GM12878 (cell line): ENCODE measurements at regions not wholly inside any gene's neighbourhood (a gene's known extent, or its start where the extent isn't known, plus 50 kb on each side); places are given as distances from the start of the nearest gene placed in this dataset.

Experiments
- ATAC-seq: fragments of 200-7000 bp; cut with Tn5 transposase; 3 replicates; pipeline ENCODE4 v1.9.1; 2020; ENCODE audit warnings: mild to moderate bottlenecking, moderate library complexity
- BruUV-seq: library from RNA; stranded (reverse); fragments of 400-500 nt; replicated peaks from 2 replicates; lab custom pipeline; 2021; lab: Mats Ljungman, UMichigan
- CTCF ChIA-PET: fragments of 300-600 bp; sonication (Branson Sonifier 250); formaldehyde crosslinking; extraction: SDS; loops from one replicate; lab custom pipeline; 2021; ENCODE audit warnings: inconsistent platforms; lab: Yijun Ruan, JAX
- POLR2A ChIA-PET: fragments of 350-600 bp; formaldehyde crosslinking; extraction: SDS; loops from one replicate; lab custom pipeline; 2021; ENCODE audit warnings: inconsistent platforms; lab: Charles Lee
- RAD21 ChIA-PET: fragments of 300-600 bp; sonication (Branson Sonifier 250); formaldehyde crosslinking; loops from one replicate; lab custom pipeline; 2023; ENCODE audit warnings: antibody characterized with exemption; ENCODE audit not compliant: unreplicated experiment; lab: Charles Lee
- SMC1A ChIA-PET: fragments of 300-600 bp; sonication (Branson Sonifier 250); formaldehyde crosslinking; loops from one replicate; lab custom pipeline; 2023; ENCODE audit not compliant: unreplicated experiment, uncharacterized antibody; lab: Charles Lee
- DNase-seq: peaks from one replicate; pipeline ENCODE4 v3.0.0-alpha.2; 2011; ENCODE audit warnings: low read depth, low spot score
- FAIRE-seq: peaks from 3 replicates; lab custom pipeline; 2011; peaks lifted over from hg19 to GRCh38; lab: Jason Lieb, UNC
- H2AFZ ChIP-seq: 2 replicates; pipeline ENCODE4 v1.6.0; 2011; ENCODE audit warnings: low read depth, low read length, control low read depth; ENCODE audit not compliant: control insufficient read depth
- H3K27ac ChIP-seq: 2 replicates; pipeline ENCODE4 v1.5.1; 2011; ENCODE audit warnings: control low read depth; ENCODE audit not compliant: control insufficient read depth, insufficient read depth
- H3K27me3 ChIP-seq, 2 experiments: replicated peaks in 1 of 2; 2 replicates each; pipeline versions ENCODE4 v1.6.0 to v1.6.1; 2011; ENCODE audit warnings: low read length in 1 of 2; ENCODE audit not compliant: control insufficient read depth in 2 of 2, insufficient read depth in 2 of 2
- H3K36me3 ChIP-seq, 2 experiments: 2 replicates each; pipeline ENCODE4 v1.5.1; 2011; ENCODE audit warnings: low read length in 1 of 2; ENCODE audit not compliant: control insufficient read depth in 2 of 2, insufficient read depth in 2 of 2
- H3K4me1 ChIP-seq: 2 replicates; pipeline ENCODE4 v1.6.1; 2011; ENCODE audit warnings: mild to moderate bottlenecking, low read length, moderate library complexity, mixed read lengths; ENCODE audit not compliant: control insufficient read depth, insufficient read depth
- H3K4me2 ChIP-seq: 2 replicates; pipeline ENCODE4 v1.6.0; 2011; ENCODE audit warnings: control low read depth; ENCODE audit not compliant: control insufficient read depth, insufficient read depth
- H3K4me3 ChIP-seq: fragments of 200-600 bp; sonication (generic); 2 replicates; pipeline ENCODE4 v1.5.1; 2016
- H3K79me2 ChIP-seq: 2 replicates; pipeline ENCODE4 v1.6.0; 2011; ENCODE audit warnings: low read length; ENCODE audit not compliant: control insufficient read depth, insufficient read depth
- H3K9ac ChIP-seq: 2 replicates; pipeline ENCODE4 v1.8.0; 2011; ENCODE audit warnings: low read length, control low read depth, mixed read lengths; ENCODE audit not compliant: control insufficient read depth, insufficient read depth
- H3K9me3 ChIP-seq: replicated peaks from 3 replicates; pipeline ENCODE4 v1.5.1; 2011; ENCODE audit warnings: mild to moderate bottlenecking, low read length; ENCODE audit not compliant: control insufficient read depth, insufficient read depth
- H4K20me1 ChIP-seq: 2 replicates; pipeline ENCODE4 v1.6.0; 2011; ENCODE audit not compliant: control insufficient read depth, insufficient read depth
- BMI1 ChIP-seq: fragments of 450-650 bp; IDR thresholded peaks from 2 replicates; pipeline ENCODE4 v1.6.1; 2016; ENCODE audit warnings: mild to moderate bottlenecking, moderate library complexity, borderline replicate concordance
- HDGF ChIP-seq: fragments of 450-650 bp; IDR thresholded peaks from 2 replicates; pipeline ENCODE4 v1.6.1; 2016; ENCODE audit warnings: antibody characterized with exemption
- RAD21 ChIP-seq: IDR thresholded peaks from 2 replicates; pipeline ENCODE4 v1.6.1; 2011; ENCODE audit warnings: mild to moderate bottlenecking, low read depth, low read length, moderate library complexity; ENCODE audit not compliant: insufficient read depth
- WGBS: methylation state at CpG from one replicate; pipeline ENCODE4 v1.1.6; 2016; ENCODE audit warnings: low lambda C conversion rate; ENCODE audit not compliant: insufficient replicate concordance, insufficient coverage; ENCODE audit errors: missing lambda C conversion rate; 5-methylcytosine and 5-hydroxymethylcytosine counted together
- in situ Hi-C: fragments of 300-500 bp; cut with MboI; formaldehyde crosslinking; loops from 9 replicates; pipeline ENCODE4 v1.14.3; 2018; ENCODE audit warnings: mixed read lengths
- intact Hi-C: fragments of 100-400 bp; cut with micrococcal nuclease; formaldehyde crosslinking; loops from one replicate; pipeline ENCODE4 v1.14.2; 2022; ENCODE audit not compliant: unreplicated experiment
- TF ChIP-seq, protein P1 (sequence below): fragments of 450-650 bp; IDR thresholded peaks from 2 replicates; pipeline ENCODE4 v1.6.1; 2017; ENCODE audit warnings: mild to moderate bottlenecking, low read depth, inconsistent platforms; ENCODE audit not compliant: poor library complexity, severe bottlenecking
- TF ChIP-seq, protein P2 (sequence below): fragments of 450-650 bp; IDR thresholded peaks from 2 replicates; pipeline ENCODE4 v1.6.1; 2017; ENCODE audit warnings: antibody characterized with exemption, mild to moderate bottlenecking, moderate library complexity
- TF ChIP-seq, protein P3 (sequence below), 3 experiments: IDR thresholded peaks in 2 of 3; conservative IDR thresholded peaks in 1 of 3; 2 replicates each; pipeline ENCODE4 v1.5.1; 2011; ENCODE audit warnings: low read depth in 3 of 3, low read length in 3 of 3, mild to moderate bottlenecking in 3 of 3, control low read depth in 2 of 3, moderate library complexity in 2 of 3, inconsistent platforms in 1 of 3, mixed read lengths in 1 of 3; ENCODE audit not compliant: control insufficient read depth in 2 of 3, insufficient read depth in 1 of 3; ENCODE audit errors: extremely low read depth in 1 of 3

DNA sequence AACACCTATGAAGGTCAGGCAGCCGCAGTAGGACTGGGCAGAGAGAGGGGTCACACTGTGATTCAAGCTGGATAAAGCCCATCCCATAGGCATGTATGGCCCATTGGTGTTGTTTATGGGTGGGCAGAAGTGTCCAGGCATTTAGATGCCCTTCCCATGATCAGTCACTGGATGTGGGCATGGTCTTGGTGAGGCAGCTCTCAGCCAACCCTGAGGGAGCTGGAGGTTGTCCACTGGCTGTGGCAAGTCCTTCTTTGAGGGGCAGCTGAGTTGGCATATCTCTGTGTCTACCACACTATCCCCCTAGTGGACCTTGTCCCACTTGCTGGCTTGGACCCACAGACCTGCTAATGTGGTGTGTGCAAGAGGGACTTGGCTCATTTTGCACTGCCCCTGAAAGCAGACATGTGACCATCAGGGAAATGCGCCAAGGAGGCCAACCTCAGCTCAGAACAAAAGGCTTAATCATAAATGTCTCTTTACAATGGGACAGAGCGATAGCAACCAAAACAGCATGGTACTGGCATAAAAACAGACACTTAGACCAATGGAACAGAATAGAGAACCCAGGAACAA is 82.0 kb downstream of the TMEM17 start (continued):
- TF ChIP-seq, protein P1, sequence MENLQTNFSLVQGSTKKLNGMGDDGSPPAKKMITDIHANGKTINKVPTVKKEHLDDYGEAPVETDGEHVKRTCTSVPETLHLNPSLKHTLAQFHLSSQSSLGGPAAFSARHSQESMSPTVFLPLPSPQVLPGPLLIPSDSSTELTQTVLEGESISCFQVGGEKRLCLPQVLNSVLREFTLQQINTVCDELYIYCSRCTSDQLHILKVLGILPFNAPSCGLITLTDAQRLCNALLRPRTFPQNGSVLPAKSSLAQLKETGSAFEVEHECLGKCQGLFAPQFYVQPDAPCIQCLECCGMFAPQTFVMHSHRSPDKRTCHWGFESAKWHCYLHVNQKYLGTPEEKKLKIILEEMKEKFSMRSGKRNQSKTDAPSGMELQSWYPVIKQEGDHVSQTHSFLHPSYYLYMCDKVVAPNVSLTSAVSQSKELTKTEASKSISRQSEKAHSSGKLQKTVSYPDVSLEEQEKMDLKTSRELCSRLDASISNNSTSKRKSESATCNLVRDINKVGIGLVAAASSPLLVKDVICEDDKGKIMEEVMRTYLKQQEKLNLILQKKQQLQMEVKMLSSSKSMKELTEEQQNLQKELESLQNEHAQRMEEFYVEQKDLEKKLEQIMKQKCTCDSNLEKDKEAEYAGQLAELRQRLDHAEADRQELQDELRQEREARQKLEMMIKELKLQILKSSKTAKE, result no peak
- TF ChIP-seq, protein P2, sequence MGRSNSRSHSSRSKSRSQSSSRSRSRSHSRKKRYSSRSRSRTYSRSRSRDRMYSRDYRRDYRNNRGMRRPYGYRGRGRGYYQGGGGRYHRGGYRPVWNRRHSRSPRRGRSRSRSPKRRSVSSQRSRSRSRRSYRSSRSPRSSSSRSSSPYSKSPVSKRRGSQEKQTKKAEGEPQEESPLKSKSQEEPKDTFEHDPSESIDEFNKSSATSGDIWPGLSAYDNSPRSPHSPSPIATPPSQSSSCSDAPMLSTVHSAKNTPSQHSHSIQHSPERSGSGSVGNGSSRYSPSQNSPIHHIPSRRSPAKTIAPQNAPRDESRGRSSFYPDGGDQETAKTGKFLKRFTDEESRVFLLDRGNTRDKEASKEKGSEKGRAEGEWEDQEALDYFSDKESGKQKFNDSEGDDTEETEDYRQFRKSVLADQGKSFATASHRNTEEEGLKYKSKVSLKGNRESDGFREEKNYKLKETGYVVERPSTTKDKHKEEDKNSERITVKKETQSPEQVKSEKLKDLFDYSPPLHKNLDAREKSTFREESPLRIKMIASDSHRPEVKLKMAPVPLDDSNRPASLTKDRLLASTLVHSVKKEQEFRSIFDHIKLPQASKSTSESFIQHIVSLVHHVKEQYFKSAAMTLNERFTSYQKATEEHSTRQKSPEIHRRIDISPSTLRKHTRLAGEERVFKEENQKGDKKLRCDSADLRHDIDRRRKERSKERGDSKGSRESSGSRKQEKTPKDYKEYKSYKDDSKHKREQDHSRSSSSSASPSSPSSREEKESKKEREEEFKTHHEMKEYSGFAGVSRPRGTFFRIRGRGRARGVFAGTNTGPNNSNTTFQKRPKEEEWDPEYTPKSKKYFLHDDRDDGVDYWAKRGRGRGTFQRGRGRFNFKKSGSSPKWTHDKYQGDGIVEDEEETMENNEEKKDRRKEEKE, result no peak
- no peak for TF ChIP-seq BMI1

DNA sequence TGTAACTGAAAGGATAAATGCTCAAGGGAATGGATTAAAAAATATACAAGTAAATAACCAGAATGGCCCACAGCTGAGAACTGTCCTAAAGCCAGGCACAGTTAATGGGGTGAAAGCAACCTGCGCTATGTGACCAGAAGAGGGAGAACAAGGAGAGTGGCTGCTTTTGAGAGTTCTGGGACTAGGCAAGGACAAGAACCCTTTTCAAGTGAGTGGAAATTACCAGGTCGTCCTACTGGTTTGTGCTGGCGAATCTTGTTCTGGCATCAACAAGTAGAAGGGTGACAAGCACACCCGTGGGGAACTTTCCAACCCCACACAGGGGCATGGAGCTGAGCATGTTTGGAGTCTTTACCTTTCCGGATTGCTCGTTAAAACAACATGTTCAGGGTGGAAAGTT is 82.8 kb downstream of the TMEM17 start:
- in situ Hi-C loops, result no loop called here
- Histone ChIP-seq H3K9ac (no peak overlapping the region), H3K27ac (no peak overlapping the region), H2AFZ (no peak overlapping the region), H3K79me2 (no peaks in the 10 kb centered on the region), H3K9me3 (no peaks in the 10 kb centered on the region; the same call in 2 of the 3 replicates), H4K20me1 (no peaks in the 10 kb centered on the region), H3K27me3 (no peaks in the 10 kb centered on the region), H3K36me3 (no peaks in the 10 kb centered on the region), H3K4me3 (no peak overlapping the region), H3K4me1 (no peaks in the 10 kb centered on the region), H3K4me2 (no peak overlapping the region)
- SMC1A ChIA-PET, result no interaction called here
- BruUV-seq, result no TSS peak
- peak; percentile 61 for FAIRE-seq
- POLR2A ChIA-PET, result no interaction called here
- RAD21 ChIA-PET, result no interaction called here
- ATAC-seq, result peak; percentile 42
- 61% methylated on average over 6 of the region's 6 CpGs for WGBS
- DNase-seq, result no peak
- CTCF ChIA-PET, result interaction anchor here (1.0 to 1.6 kb wide), 3 partner anchors 9 to 352 kb away, joined by 3 read pairs; no protein-coding TSS in a partner anchor
- TF ChIP-seq HDGF, result no peak
- TF ChIP-seq, protein P3, sequence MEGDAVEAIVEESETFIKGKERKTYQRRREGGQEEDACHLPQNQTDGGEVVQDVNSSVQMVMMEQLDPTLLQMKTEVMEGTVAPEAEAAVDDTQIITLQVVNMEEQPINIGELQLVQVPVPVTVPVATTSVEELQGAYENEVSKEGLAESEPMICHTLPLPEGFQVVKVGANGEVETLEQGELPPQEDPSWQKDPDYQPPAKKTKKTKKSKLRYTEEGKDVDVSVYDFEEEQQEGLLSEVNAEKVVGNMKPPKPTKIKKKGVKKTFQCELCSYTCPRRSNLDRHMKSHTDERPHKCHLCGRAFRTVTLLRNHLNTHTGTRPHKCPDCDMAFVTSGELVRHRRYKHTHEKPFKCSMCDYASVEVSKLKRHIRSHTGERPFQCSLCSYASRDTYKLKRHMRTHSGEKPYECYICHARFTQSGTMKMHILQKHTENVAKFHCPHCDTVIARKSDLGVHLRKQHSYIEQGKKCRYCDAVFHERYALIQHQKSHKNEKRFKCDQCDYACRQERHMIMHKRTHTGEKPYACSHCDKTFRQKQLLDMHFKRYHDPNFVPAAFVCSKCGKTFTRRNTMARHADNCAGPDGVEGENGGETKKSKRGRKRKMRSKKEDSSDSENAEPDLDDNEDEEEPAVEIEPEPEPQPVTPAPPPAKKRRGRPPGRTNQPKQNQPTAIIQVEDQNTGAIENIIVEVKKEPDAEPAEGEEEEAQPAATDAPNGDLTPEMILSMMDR (IDR thresholded peaks at IDR 0.05 in 2 of 3, conservative IDR thresholded peaks at IDR 0.05 in 1 of 3; ENCODE audit: control insufficient read depth in 2 of 3, extremely low read depth in 1 of 3, insufficient read depth in 1 of 3, low read depth in 3 of 3, low read length in 3 of 3), result peak in 2 of 3 experiments; percentile 14 to 24; a peak in 2 of 6 replicates
- TF ChIP-seq RAD21, result peak; percentile 39
- intact Hi-C loops, result no loop called here
